CD14-positive monocyte (primary cell): ENCODE measurements at regions not wholly inside any gene's neighbourhood (a gene's known extent, or its start where the extent isn't known, plus 50 kb on each side); places are given as distances from the start of the nearest gene placed in this dataset.

ENCODE experiments used
- DNase-seq, 3 donors: peaks; one replicate each; pipeline ENCODE4 v3.0.0-alpha.2; 2011 to 2022
- H2AFZ ChIP-seq: 2 replicates; pipeline ENCODE4 v1.6.0; 2012; ENCODE audit warnings: mild to moderate bottlenecking, low read depth, low read length, inconsistent platforms; ENCODE audit not compliant: insufficient read depth, poor library complexity, severe bottlenecking
- H3K27ac ChIP-seq, 2 donors: 1 replicate in 1 of 2; 2 replicates in 1 of 2; pipeline ENCODE4 v1.5.1; 2012 to 2013; ENCODE audit warnings: low read length in 2 of 2, control low read depth in 1 of 2, inconsistent platforms in 1 of 2, low read depth in 1 of 2, mild to moderate bottlenecking in 1 of 2
- H3K27me3 ChIP-seq, 2 donors: one replicate each; pipeline versions ENCODE4 v1.6.0 to v1.6.1; 2011 to 2013; ENCODE audit warnings: low read length in 2 of 2; ENCODE audit not compliant: control insufficient read depth in 2 of 2, insufficient read depth in 2 of 2
- H3K36me3 ChIP-seq, 2 donors: replicated peaks in 1 of 2; 1 replicate in 1 of 2; 2 replicates in 1 of 2; pipeline versions ENCODE4 v1.5.1 to v1.6.1; 2012 to 2013; ENCODE audit warnings: low read length in 2 of 2, control low read depth in 1 of 2, inconsistent platforms in 1 of 2, mild to moderate bottlenecking in 1 of 2; ENCODE audit not compliant: insufficient read depth in 2 of 2, control insufficient read depth in 1 of 2
- H3K4me1 ChIP-seq, 2 donors: 1 replicate in 1 of 2; 2 replicates in 1 of 2; pipeline versions ENCODE4 v1.5.1 to v1.6.1; 2012 to 2013; ENCODE audit warnings: low read length in 2 of 2, control low read depth in 1 of 2, inconsistent platforms in 1 of 2, mild to moderate bottlenecking in 1 of 2, moderate library complexity in 1 of 2; ENCODE audit not compliant: insufficient read depth in 2 of 2, control insufficient read depth in 1 of 2
- H3K4me2 ChIP-seq: replicated peaks from 2 replicates; pipeline ENCODE3; 2012; ENCODE audit warnings: low read length, moderate library complexity, mild to moderate bottlenecking; ENCODE audit not compliant: poor library complexity, severe bottlenecking; ENCODE audit errors: extremely low read depth
- H3K4me3 ChIP-seq, 3 experiments: fragments of 200-600 bp in 1 of 3; sonication (generic) in 1 of 3; replicated peaks in 1 of 3; 1 replicate in 2 of 3; 2 replicates in 1 of 3; pipeline ENCODE4 v1.5.1; 2011 to 2013; ENCODE audit warnings: low read length in 3 of 3, mild to moderate bottlenecking in 3 of 3, control low read depth in 2 of 3, low read depth in 2 of 3, inconsistent platforms in 1 of 3, moderate library complexity in 1 of 3
- H3K79me2 ChIP-seq: 2 replicates; pipeline ENCODE4 v1.6.0; 2012; ENCODE audit warnings: mild to moderate bottlenecking, control low read depth, inconsistent platforms, low read length, moderate library complexity; ENCODE audit not compliant: insufficient read depth
- H3K9ac ChIP-seq: 2 replicates; pipeline ENCODE4 v1.6.0; 2017; ENCODE audit warnings: low read length, mild to moderate bottlenecking; ENCODE audit not compliant: insufficient read depth, poor library complexity, severe bottlenecking
- H3K9me3 ChIP-seq, 2 donors: replicated peaks in 1 of 2; 1 replicate in 1 of 2; 2 replicates in 1 of 2; pipeline versions ENCODE4 v1.5.1 to v1.6.1; 2012 to 2013; ENCODE audit warnings: low read length in 2 of 2, control low read depth in 1 of 2; ENCODE audit not compliant: control insufficient read depth in 1 of 2, insufficient read depth in 1 of 2
- H4K20me1 ChIP-seq: 2 replicates; pipeline ENCODE4 v1.6.0; 2012; ENCODE audit warnings: mild to moderate bottlenecking, low read length, control low read depth, moderate library complexity; ENCODE audit not compliant: insufficient read depth
- H3K27ac Mint-ChIP-seq, 7 donors: one replicate each; pipeline ENCODE4 v1.8.0; 2020; ENCODE audit warnings: mild to moderate bottlenecking in 7 of 7, mixed read lengths in 7 of 7, moderate library complexity in 6 of 7, inconsistent platforms in 2 of 7
- H3K27me3 Mint-ChIP-seq, 3 donors: one replicate each; pipeline ENCODE4 v1.8.0; 2021 to 2022; ENCODE audit warnings: low read depth in 3 of 3, mild to moderate bottlenecking in 3 of 3, mixed read lengths in 3 of 3, moderate library complexity in 3 of 3, inconsistent platforms in 1 of 3
- H3K36me3 Mint-ChIP-seq, 2 donors: one replicate each; pipeline ENCODE4 v1.8.0; 2020; ENCODE audit warnings: mixed read lengths in 2 of 2, inconsistent platforms in 1 of 2, mild to moderate bottlenecking in 1 of 2
- H3K4me1 Mint-ChIP-seq: one replicate; pipeline ENCODE4 v1.8.0; 2020; ENCODE audit warnings: mild to moderate bottlenecking, mixed read lengths
- H3K4me3 Mint-ChIP-seq, 2 donors: one replicate each; pipeline ENCODE4 v1.8.0; 2020; ENCODE audit warnings: mild to moderate bottlenecking in 2 of 2, mixed read lengths in 2 of 2, moderate library complexity in 1 of 2
- H3K9me3 Mint-ChIP-seq, 7 donors: one replicate each; pipeline ENCODE4 v1.8.0; 2020 to 2022; ENCODE audit warnings: mixed read lengths in 7 of 7, mild to moderate bottlenecking in 6 of 7, moderate library complexity in 6 of 7, inconsistent platforms in 2 of 7
- WGBS: methylation state at CpG from one replicate; pipeline ENCODE4 v1.1.5; 2013; ENCODE audit warnings: missing lambda C conversion rate; ENCODE audit not compliant: insufficient coverage; 5-methylcytosine and 5-hydroxymethylcytosine counted together
- intact Hi-C, 2 donors: fragments of 100-400 bp; cut with micrococcal nuclease; formaldehyde crosslinking; loops; one replicate each; pipeline versions ENCODE4 v1.15.0 to v1.15.1; 2023
- TF ChIP-seq, protein P1 (sequence below): fragments of 200-600 bp; IDR thresholded peaks from one replicate; pipeline ENCODE4 v1.8.0; 2022; ENCODE audit warnings: antibody characterized with exemption, mild to moderate bottlenecking

DNA sequence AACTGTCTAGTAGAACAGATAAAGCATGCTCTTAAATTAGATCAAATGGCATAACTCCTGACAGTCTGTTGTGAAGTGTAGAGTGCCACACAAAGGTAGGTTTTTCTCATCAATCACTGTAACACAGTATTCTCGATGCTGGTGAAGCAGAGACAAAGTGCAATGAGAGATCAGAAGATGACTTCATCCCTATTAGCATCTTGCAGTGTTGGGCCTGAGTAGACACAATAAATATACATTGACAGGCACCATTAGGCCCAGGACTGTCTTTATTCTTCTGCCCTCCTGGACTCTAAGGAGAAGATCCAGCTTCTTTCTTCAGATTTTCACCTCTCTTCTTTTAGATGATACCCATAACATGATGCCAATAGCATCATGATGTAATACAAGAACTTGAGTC, 478.0 kb upstream of the TENM4 start:
- DNase-seq: no peak
- Histone ChIP-seq H3K4me2 (no peak overlapping the region), H3K9ac (no peak overlapping the region), H2AFZ (no peak overlapping the region), H3K4me1 (no peaks in the 10 kb centered on the region), H3K27ac (no peak overlapping the region), H3K9me3 (peaks cover 0 to 5% of the 10 kb centered on the region in 2 donors), H4K20me1 (no peaks in the 10 kb centered on the region), H3K79me2 (no peaks in the 10 kb centered on the region), H3K36me3 (no peaks in the 10 kb centered on the region), H3K27me3 (no peaks in the 10 kb centered on the region), H3K4me3 (no peak overlapping the region)
- H3K36me3 Mint-ChIP-seq: no peaks in the 10 kb centered on the region
- H3K9me3 Mint-ChIP-seq: peaks cover 0 to 4% (median 0%) of the 10 kb centered on the region in 7 donors
- WGBS: no CpG with 5 or more reads among the region's 1 CpG
- intact Hi-C loops: no loop called here
- TF ChIP-seq, protein P1, sequence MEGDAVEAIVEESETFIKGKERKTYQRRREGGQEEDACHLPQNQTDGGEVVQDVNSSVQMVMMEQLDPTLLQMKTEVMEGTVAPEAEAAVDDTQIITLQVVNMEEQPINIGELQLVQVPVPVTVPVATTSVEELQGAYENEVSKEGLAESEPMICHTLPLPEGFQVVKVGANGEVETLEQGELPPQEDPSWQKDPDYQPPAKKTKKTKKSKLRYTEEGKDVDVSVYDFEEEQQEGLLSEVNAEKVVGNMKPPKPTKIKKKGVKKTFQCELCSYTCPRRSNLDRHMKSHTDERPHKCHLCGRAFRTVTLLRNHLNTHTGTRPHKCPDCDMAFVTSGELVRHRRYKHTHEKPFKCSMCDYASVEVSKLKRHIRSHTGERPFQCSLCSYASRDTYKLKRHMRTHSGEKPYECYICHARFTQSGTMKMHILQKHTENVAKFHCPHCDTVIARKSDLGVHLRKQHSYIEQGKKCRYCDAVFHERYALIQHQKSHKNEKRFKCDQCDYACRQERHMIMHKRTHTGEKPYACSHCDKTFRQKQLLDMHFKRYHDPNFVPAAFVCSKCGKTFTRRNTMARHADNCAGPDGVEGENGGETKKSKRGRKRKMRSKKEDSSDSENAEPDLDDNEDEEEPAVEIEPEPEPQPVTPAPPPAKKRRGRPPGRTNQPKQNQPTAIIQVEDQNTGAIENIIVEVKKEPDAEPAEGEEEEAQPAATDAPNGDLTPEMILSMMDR: no peak
- no peaks in the 10 kb centered on the region for H3K4me1 Mint-ChIP-seq
- H3K27me3 Mint-ChIP-seq: peaks cover 0 to 2% (median 0%) of the 10 kb centered on the region in 3 donors
- H3K4me3 Mint-ChIP-seq: no peak overlapping the region
- H3K27ac Mint-ChIP-seq: no peak overlapping the region

DNA sequence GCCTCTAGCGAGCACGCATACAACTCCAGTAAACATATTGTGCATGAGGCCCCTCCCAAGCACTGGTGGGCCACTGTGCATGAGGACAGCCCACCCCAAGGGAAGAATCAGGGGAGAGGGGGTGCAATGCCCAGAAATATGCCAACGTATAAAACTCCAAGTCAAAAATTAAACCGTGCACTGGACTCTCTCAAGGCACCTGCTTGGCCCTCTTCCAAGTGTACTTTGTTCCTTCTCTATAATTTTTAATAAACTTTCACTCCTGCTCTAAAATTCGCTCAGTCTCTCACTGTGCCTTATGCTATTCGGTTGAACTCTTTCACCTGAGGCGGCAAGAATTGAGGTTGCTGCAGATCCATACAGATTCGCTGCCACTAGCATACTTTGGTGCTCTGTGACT, 465.3 kb upstream of the TENM4 start:
- Histone ChIP-seq H3K4me3 (no peak overlapping the region), H3K36me3 (no peaks in the 10 kb centered on the region), H3K79me2 (no peaks in the 10 kb centered on the region), H4K20me1 (no peaks in the 10 kb centered on the region), H3K9ac (no peak overlapping the region), H3K4me2 (no peak overlapping the region), H3K4me1 (no peaks in the 10 kb centered on the region), H2AFZ (no peak overlapping the region), H3K27me3 (no peaks in the 10 kb centered on the region), H3K27ac (no peak overlapping the region), H3K9me3 (peaks cover 0 to 5% of the 10 kb centered on the region in 2 donors)
- no peak overlapping the region for H3K27ac Mint-ChIP-seq
- 92% methylated on average over 7 of the region's 8 CpGs for WGBS
- H3K36me3 Mint-ChIP-seq: no peaks in the 10 kb centered on the region
- no peak overlapping the region for H3K4me3 Mint-ChIP-seq
- no peaks in the 10 kb centered on the region for H3K4me1 Mint-ChIP-seq
- intact Hi-C loops: no loop called here
- TF ChIP-seq, protein P1: no peak
- no peak for DNase-seq
- no peaks in the 10 kb centered on the region for H3K27me3 Mint-ChIP-seq
- peaks cover 0 to 6% (median 0%) of the 10 kb centered on the region in 7 donors for H3K9me3 Mint-ChIP-seq
